ENCODE measurements at regions not wholly inside any gene's neighbourhood (a gene's known extent, or its start where the extent isn't known, plus 50 kb on each side); places are given as distances from the start of the nearest gene placed in this dataset.

GRCh38 chr11:26264266-26264665 is 67.7 kb upstream of the ANO3 start:
- no peak for DNase-seq

GRCh38 chr11:26268980-26269660 is 62.8 kb upstream of the ANO3 start:
- DNase-seq = no peak

- no peak for DNase-seq
Measured at GRCh38 chr11:26271666-26272065, 60.3 kb upstream of the ANO3 start.

DNA sequence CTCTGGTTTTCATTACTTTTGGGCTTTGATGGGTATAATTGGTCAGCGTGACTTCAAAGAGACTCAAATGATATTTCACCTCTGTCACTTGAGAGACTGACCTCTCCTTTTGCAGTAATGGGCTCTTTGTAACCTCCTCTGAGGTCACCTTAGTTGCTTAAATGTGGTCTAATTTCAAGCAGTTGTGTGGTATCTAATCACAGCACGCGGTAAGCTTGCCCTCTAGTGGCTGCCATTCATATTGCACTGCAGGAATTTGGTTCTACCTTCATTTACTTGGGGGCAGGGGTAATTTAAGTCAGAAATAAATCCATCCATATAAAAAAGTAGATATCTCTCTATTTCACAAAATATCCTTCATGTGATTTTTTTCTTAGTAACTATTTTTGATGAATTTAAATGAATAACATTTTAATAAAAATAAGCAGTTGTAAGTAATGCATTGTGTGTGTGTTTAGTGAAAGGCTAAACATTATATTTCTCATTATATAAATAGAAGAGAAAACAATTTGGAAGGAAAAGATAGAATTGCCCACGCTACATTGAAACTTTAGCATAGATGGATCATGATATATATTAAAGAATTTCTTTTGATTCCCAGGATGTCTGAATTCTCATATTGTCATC is 55.0 kb upstream of the ANO3 start:
- peak; percentile 5 for DNase-seq

DNA sequence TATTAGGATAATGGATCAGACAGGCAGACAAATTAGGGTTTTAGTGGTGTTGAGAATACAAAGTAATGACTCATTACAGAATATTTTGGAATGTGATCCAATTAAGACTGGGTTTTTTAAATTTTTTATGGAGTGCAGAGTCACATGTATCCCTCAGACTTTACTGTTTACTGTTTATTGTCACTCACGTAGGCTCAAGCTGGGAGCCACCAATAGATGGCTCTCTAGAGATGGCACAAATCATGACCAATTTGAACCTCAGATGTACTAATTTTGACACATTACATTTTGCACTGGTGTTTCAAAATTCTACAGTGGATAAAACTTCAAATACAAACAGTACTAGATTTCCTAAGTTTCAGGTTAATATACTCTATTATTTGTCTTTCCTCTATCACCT is 53.6 kb upstream of the ANO3 start:
- no peak for DNase-seq
